HG02884 (cell line): ENCODE measurements at regions not wholly inside any gene's neighbourhood (a gene's known extent, or its start where the extent isn't known, plus 50 kb on each side); places are given as distances from the start of the nearest gene placed in this dataset.
"Not testable (repeated sequence)": the region's sequence is repeated elsewhere in the genome, so short reads cannot be mapped to it uniquely, and the experiment has no call there.

ENCODE experiments used
- ATAC-seq: cut with Tn5 transposase; IDR thresholded peaks from one replicate; pipeline ENCODE4 v1.9.1; 2021; ENCODE audit warnings: mild to moderate bottlenecking, moderate library complexity; ENCODE audit not compliant: unreplicated experiment

GRCh38 chr13:69283301-69283700, 824.3 kb upstream of the ATXN8OS start:
- ATAC-seq, result no peak

GRCh38 chr13:69280399-69280798, 827.2 kb upstream of the ATXN8OS start:
- ATAC-seq, result no peak

GRCh38 chr13:69279213-69279612, 828.4 kb upstream of the ATXN8OS start:
- no peak for ATAC-seq

- ATAC-seq, result no peak
Measured at GRCh38 chr13:69274231-69274630, 833.4 kb upstream of the ATXN8OS start.

- no peak for ATAC-seq
Measured at GRCh38 chr13:69264362-69265334, 843.0 kb upstream of the ATXN8OS start.

GRCh38 chr13:69243366-69243765, 864.3 kb upstream of the ATXN8OS start:
- no peak for ATAC-seq

GRCh38 chr13:69234171-69234570, 873.5 kb upstream of the ATXN8OS start:
- ATAC-seq, result no peak

GRCh38 chr13:69226427-69226826, 881.2 kb upstream of the ATXN8OS start:
- ATAC-seq, result no peak

- ATAC-seq, result not testable (repeated sequence)
Measured at GRCh38 chr13:69221633-69222498, 885.8 kb upstream of the ATXN8OS start.

GRCh38 chr13:69213396-69213795, 894.2 kb upstream of the ATXN8OS start:
- no peak for ATAC-seq

- no peak for ATAC-seq
Measured at GRCh38 chr13:69204620-69205019, 903.0 kb upstream of the ATXN8OS start.

- ATAC-seq, result no peak
Measured at GRCh38 chr13:69202996-69203395, 904.6 kb upstream of the ATXN8OS start.

GRCh38 chr13:69199664-69200063, 908.0 kb upstream of the ATXN8OS start:
- no peak for ATAC-seq

GRCh38 chr13:69198706-69199105, 908.9 kb upstream of the ATXN8OS start:
- ATAC-seq, result no peak

- ATAC-seq, result no peak
Measured at GRCh38 chr13:69194130-69194529, 913.5 kb upstream of the ATXN8OS start.

- no peak for ATAC-seq
Measured at GRCh38 chr13:69180034-69180433, 927.6 kb upstream of the ATXN8OS start.

GRCh38 chr13:69178000-69178399, 929.6 kb upstream of the ATXN8OS start:
- ATAC-seq, result no peak

GRCh38 chr13:69168436-69168835, 939.2 kb upstream of the ATXN8OS start:
- no peak for ATAC-seq

GRCh38 chr13:69155136-69155535, 952.5 kb upstream of the ATXN8OS start:
- no peak for ATAC-seq

GRCh38 chr13:69142101-69142500, 965.5 kb upstream of the ATXN8OS start:
- ATAC-seq, result no peak

GRCh38 chr13:69124996-69125395, 982.6 kb upstream of the ATXN8OS start:
- no peak for ATAC-seq
